ENCODE measurements at regions not wholly inside any gene's neighbourhood (a gene's known extent, or its start where the extent isn't known, plus 50 kb on each side); places are given as distances from the start of the nearest gene placed in this dataset.

DNA sequence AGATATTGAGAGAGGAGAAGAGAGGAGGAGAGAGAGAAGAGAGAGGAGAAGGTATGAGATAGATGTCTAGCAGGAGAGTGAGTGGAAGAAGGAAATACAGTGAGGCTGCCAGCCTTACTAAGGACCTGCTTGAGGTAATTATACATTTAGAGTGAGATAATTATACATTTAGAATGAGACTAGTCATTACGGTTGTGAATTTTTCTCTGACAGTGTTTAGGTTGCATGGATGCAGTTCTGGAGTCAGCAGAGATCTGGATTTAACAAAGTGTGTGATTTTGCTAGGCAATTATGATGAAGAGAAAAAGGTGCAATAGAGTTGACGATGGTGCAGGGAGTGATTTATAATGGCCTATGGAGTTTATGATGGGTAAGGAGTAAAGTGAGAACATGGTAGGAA is 187.1 kb upstream of the ARX start:
- TF ChIP-seq, protein P1, sequence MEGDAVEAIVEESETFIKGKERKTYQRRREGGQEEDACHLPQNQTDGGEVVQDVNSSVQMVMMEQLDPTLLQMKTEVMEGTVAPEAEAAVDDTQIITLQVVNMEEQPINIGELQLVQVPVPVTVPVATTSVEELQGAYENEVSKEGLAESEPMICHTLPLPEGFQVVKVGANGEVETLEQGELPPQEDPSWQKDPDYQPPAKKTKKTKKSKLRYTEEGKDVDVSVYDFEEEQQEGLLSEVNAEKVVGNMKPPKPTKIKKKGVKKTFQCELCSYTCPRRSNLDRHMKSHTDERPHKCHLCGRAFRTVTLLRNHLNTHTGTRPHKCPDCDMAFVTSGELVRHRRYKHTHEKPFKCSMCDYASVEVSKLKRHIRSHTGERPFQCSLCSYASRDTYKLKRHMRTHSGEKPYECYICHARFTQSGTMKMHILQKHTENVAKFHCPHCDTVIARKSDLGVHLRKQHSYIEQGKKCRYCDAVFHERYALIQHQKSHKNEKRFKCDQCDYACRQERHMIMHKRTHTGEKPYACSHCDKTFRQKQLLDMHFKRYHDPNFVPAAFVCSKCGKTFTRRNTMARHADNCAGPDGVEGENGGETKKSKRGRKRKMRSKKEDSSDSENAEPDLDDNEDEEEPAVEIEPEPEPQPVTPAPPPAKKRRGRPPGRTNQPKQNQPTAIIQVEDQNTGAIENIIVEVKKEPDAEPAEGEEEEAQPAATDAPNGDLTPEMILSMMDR (conservative IDR thresholded peaks at IDR 0.05; ENCODE audit: low read depth, low read length), result no peak
- no peak for TF ChIP-seq EZH2 (IDR thresholded peaks at IDR 0.05; ENCODE audit: borderline replicate concordance, low read depth, low read length, poor library complexity, severe bottlenecking)

Measured in A673 (cell line).